ENCODE measurements at regions not wholly inside any gene's neighbourhood (a gene's known extent, or its start where the extent isn't known, plus 50 kb on each side); places are given as distances from the start of the nearest gene placed in this dataset.

DNA sequence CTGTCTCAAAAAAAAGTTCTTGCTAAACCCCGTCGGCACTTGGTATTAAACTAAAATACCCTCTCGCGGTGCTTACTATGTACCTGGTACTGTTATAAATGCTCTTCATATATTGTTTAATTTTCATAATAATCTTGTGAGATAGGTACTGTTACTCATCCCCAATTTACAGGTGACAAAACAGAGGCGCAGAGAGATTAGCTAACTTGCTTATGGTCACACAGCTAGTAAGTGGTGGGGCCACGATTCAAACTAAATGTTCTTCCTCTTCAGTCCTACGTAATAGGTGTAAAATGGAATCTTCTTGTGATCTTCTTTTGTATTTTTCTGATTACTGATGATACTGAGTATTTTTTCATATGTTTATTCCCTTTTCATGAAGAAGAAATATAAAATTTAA lies 51.3 kb downstream of the TET3 start:
- DNase-seq, result no peak

DNA sequence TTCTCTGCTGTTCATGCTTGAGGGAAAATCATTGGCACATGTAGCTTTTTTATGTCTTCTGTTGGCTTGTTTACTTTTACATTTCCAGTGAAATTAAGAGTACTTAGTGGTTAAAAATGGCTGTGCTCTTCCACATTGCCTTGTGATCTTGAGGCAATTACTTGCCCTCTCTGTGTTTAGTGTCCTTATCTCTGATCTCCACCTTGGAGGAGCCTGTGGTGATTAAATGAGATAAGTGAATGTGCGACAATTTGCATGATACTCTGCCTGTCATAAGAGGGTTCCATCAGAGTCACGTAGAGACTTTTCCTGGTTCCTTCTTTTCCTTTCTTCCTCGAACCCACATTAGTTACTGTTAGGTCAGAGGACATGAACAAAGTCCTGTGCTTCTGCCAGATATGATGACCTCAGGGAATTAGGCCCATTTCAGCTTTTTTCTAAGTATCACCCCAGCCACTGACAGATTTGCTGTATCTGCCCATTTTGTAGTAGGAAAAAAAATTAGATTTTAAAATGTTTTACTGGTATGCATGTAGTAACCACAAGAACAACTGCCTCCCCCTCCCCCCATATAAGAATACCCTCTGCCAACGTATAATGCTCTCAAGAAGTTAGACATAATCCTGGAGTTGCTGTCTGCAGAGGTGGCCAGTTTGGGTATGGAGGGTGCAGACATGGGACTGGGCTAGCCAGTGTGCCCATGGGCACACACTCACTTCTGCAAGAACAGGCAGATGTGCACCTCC lies 51.9 kb downstream of the TET3 start:
- no peak for DNase-seq

DNA sequence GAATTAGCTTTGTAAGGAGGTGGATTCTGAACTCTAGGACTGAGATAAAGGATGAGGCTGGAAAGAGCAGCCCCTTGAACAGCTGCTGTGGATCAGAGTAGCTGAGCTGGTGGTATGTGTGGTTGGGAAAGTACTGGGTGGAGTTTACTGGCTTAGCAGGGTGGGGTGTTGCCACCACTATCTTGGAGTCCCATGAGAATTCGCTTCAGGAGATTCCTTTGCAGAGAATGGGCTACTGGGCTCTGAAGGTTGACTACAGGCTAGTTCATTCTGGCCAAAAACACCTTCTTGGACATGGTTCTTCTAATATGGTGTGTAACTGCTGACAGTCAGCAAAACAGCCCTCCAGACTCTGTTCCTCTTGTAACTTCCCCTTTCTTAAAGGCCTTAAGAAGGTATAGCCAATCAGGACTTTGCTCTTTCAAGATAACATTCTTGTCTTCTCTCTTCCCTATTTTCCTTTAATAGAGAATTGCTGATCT lies 52.7 kb downstream of the TET3 start:
- DNase-seq, result no peak

DNA sequence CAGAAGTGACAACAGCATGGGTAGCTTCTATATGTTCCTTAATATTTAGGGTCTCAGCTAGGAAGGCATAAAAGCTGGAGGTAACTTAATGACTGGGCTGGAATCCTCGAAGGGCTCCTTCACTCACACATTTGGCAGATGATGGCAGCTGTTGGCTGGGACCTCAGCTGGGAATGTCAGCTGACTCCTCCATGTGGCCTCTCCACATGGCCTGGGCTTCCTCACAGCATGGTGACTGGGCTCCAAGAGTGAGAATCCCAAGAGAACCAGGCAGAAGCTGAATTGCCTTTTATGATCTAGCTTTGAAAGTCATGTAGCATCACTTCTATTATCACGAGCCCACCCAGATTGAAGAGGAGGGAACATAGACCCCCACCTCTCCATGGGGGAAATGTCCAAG lies 54.9 kb downstream of the TET3 start:
- DNase-seq, result no peak

DNA sequence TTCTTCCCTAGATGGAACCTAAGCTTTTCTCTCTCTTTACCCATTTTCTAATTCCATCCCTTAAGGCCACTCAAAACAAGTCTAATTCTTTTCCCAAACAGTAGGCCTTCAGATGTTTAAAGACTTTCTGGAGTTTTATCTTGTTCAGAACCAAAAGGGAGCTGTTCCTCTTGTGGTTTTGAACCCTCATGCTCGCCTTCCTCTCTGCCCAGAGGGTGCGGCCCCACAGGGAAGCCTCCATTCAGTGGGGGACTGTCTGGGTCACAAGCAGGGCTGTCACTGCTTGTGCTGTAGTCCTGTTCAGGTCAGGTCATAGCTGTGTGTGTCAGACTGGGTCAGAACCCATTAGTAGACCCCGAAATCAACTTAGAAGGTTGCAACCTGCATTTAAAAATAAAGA lies 56.5 kb downstream of the TET3 start:
- DNase-seq, result no peak

DNA sequence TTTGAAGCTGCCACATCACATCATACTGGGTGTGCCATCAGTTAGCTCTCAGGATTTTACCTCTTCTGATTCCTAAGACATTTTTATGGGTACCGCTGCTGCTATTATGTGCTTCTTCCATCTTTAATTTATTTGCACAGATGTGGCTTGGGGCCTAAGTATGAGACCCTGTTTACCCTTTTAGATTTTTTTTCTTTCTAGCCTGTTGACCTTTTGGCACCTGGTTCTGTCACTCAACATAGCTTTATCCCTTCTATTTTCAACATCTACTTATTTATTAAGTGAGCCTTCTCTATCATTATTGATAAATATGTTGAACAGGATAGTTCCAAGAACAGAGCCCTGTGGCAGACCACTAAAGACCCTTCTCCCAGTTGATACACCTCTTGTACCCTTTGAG lies 57.0 kb downstream of the TET3 start:
- DNase-seq, result no peak

DNA sequence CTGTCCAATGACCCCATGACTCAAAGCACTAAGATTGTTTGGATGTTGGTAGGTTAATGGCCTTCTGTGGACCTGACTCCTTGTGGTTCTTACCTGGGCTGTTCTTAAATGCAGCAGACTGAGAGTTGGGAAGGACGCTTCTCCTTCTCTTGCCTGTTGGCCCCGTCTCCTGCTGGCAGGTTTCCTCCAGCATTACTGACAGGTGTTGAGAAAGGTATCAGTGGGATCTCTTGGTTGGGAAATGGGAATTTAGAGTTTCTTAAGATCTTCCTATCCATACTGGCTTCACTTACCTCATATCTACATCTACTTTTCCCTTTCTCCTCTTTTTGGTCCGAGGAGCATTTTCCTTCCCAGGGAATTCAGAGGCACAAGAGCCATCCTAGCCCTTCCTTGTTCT lies 57.9 kb downstream of the TET3 start:
- no peak for DNase-seq

DNA sequence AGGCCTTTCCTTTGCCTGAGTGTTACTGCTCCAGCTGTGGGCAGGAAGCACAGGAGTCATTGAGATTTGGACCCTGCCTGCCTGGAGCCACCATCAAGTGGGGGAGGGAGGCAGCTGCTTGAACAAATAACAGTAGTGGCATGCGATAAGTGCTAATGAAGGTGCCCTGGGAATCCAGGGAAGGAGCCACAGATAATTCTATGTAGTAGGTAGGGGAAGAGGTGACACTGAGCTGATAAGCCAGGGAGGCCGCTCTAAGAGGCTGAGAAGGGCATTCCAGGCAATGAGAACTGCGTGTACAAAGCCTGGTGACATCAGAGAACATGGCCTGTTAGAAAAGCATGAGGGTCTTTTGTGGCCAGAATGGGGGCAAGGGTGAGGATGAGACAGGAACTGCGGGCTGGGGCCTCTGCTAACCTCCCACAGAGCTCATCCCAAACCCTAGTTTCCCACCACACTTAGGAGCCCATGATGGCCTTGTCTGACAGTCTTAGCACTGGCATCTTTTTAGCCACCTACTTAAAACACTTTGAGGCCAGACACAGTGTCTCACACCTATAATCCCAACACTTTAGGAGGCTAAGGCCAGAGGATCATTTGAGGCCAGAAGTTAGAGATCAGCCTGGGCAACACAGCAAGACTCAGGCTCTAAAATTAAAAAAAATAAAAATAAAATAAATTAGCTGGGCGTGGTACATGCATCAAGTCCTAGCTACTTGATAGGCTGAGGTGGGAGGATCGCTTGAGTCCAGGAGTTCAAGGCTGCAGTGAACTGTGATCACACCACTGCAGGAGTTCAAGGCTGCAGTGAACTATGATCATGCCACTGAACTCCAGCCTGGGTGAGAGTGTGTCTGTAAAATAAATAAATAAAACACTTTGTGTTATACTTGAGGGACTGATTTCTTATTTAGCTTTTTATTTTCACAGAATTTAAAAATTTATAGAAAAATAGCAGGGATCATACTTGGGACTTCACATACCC lies 58.9 kb downstream of the TET3 start:
- no peak for DNase-seq

DNA sequence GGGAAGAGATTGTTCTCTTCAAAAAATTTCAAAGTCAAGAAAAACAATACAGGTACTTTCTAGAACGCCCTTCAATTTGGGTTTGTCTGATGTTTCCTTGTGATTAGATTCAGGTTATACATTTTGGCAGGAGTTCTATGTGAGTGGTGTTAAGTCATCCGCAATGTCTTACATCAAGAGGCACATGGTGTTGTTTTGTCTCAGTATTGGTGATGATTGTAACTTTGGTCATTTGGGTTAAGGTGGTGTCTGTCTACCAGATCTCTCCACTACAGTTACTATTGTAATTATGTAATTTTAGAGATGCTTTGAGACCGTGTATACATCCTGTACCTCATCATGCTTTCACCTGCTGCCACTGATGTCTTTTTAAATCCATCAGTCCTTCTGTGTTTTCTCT lies 60.3 kb downstream of the TET3 start:
- no peak for DNase-seq

DNA sequence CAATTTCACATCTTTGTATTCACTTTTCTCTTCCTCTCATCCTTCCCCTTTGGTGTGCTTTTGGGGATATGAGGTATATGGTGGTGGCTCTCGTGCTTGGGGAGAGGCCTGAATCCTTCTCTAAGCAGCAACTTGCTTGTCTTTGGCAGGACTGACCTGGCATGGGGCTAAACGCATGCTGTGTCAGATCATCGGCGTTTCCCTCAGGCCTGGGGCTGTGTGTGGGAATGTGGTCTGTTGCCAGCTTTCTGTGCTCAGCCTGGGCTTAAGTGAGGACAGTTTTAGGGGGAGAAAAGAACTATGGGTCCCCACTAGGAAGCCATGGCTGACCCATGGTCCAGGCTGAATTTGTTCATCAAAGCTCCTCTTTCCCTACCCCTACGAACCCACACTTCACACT lies 60.7 kb downstream of the TET3 start:
- DNase-seq, result no peak

DNA sequence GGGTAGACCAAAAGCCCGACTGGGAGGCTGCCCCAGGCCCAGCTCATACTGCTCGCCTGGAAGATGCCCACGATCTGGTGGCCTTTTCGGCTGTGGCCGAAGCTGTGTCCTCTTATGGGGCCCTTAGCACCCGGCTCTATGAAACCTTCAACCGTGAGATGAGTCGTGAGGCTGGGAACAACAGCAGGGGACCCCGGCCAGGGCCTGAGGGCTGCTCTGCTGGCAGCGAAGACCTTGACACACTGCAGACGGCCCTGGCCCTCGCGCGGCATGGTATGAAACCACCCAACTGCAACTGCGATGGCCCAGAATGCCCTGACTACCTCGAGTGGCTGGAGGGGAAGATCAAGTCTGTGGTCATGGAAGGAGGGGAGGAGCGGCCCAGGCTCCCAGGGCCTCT lies 61.7 kb downstream of the TET3 start:
- no peak for DNase-seq

DNA sequence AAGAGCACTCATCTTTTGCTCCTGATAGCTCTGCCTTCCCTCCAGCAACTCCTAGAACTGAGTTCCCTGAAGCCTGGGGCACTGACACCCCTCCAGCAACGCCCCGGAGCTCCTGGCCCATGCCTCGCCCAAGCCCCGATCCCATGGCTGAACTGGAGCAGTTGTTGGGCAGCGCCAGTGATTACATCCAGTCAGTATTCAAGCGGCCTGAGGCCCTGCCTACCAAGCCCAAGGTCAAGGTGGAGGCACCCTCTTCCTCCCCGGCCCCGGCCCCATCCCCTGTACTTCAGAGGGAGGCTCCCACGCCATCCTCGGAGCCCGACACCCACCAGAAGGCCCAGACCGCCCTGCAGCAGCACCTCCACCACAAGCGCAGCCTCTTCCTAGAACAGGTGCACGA lies 62.4 kb downstream of the TET3 start:
- DNase-seq, result no peak

DNA sequence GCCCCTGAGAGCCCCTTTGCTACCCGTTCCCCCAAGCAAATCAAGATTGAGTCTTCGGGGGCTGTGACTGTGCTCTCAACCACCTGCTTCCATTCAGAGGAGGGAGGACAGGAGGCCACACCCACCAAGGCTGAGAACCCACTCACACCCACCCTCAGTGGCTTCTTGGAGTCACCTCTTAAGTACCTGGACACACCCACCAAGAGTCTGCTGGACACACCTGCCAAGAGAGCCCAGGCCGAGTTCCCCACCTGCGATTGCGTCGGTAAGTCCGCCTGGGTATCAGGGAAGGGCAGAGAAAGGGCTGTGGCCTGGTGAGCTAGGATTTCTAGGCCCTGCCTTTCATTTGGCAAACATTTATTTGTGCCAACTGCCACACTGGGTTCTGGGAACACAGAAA lies 63.4 kb downstream of the TET3 start:
- DNase-seq, result no peak

DNA sequence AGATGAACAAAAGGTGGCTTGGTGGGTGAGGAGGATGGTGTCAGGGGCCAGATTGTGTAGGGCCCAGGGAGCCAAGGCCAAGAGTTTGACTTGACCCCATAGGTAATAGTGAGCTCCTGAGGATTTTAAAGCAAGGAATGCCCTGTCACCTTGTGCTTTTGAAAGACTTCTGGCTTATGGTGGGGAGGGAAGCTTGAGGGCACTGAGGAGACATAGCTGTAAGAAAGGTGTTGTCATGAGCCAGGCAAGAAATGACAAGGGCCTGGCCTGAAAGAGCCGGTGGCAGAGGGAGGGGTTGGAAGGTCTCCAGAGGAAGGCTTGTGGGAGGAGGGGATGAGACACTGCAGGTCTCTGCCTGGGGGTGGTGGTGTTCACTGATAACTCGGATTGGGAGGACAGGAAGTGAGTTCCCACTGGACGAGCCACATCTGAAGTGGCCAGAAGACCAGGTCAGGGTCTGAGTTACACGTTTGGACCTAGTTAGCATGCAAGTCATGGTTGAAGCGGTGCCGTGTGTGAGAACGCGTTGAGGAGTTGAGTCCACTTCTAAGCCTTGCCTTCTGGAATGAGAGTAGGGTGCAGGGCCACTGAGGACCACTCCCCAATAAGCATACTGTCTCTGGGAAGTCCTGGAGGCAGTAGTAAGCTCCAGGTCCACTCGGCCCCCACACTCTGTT lies 64.3 kb downstream of the TET3 start:
- DNase-seq, result no peak

DNA sequence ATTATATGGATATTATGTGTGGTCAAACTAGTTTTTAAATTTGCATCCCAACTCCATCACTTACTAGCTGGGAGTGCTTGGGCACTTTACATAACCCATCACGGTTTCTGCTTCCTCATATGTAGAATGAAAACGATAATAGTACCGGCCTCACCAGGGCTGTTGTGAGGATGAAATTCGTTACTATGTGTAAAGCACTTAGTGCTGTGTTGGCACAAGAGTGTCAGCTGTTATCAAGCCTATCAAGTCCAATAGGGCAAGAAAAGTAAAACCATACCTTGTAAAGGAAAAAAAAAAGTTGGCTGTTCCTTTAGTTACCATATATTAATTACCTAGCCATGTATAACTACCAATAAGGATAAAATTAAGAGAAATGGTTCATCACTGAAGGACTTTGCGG lies 65.4 kb downstream of the TET3 start:
- no peak for DNase-seq

DNA sequence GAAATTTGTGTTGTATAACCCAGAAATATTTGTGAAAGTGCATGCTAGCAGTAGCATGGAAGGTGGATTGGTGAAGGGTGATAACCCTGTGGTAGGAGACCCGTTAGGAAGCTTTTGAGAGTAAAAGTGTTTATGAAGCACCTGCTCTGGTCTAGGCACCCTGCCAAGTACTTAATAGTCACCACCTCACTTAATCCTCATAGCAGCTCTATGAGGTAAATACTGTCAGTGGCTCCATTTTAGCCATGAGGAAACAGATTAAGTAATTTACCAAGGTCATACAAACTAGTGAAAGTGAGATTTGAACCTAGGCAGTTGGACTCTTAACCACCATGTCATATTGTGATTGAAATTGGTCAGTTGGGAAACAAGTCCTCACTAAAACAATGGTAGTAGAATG lies 66.8 kb downstream of the TET3 start:
- DNase-seq, result no peak

DNA sequence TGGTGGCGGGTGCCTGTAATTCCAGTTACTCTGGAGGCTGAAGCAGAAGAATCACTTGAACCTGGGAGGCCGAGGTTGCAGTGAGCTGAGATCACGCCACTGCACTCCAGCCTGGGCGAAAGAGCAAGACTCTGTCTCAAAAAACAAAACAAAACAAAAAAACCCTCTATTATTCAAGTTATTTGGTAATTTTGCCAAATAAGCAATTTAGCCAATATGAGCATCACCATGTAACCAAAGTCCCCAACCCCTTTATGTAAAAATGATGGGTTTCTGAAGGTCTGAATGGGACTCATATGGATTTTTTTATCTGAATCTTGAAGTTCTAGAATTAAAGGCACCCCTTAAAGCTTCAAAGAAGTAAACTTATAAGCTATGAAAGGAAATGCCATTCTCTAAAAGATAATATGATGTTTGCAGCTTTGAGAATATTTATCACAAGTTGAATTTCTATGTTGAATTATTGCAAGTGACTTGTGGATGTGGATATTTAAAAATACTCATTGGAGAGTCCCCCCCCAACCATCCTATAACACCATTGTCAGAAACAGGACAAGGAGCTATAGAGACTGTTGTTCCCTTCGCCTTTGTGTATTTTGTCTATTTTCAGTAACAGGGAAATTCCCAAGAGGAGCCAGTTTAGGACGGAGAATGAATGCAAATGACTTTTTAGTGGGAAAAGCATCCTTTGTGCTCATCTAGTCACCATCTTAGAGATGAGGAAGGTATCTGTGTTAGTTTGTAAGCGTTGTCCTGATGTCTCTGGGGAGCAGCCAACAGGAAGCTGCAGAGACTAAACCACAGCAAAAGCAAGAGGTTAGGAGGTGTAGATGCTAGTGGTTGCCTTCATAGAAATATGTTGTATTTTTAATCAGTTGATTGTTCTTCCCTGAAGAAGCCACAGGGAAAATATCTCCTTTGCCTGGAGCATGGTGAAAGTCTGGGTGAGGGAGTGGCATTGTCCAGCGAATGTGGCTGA lies 68.3 kb downstream of the TET3 start:
- peak; percentile 37 for DNase-seq

DNA sequence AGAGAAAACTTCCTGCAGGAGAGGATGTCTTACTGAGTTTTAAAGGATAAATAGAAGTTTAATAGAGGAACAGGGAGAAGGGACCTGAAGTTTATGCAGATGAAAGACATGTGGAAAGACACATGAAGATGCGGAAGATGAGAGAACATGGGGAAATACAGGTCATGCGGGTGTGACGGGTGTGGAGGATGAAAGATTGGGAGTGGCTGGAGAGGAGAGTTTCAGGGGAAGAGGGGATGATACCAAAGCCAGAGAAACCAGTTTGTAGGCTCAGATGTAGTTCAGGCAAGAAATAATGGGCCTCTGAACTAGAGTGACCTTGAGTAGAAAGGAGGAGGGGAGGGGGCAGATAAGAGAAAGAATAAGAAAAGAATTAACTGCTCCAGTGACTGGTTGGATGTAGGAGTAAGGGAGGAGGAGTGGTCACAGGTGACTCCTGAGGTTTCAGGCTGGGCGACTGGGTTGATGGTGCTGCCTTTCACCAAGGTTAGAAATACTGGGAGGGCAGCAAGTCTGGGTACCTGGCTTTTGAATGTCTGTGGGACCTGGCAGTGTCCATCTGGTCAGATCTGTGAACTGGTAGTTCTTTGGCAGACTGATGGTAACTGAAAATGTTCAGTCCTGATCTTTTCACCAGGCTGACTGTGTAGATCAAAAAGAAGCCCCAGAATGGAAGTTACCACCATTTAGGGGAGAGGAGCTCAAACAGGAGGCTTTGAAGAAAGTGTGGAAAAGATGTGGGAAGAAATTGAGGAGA lies 69.4 kb downstream of the TET3 start:
- DNase-seq, result no peak

DNA sequence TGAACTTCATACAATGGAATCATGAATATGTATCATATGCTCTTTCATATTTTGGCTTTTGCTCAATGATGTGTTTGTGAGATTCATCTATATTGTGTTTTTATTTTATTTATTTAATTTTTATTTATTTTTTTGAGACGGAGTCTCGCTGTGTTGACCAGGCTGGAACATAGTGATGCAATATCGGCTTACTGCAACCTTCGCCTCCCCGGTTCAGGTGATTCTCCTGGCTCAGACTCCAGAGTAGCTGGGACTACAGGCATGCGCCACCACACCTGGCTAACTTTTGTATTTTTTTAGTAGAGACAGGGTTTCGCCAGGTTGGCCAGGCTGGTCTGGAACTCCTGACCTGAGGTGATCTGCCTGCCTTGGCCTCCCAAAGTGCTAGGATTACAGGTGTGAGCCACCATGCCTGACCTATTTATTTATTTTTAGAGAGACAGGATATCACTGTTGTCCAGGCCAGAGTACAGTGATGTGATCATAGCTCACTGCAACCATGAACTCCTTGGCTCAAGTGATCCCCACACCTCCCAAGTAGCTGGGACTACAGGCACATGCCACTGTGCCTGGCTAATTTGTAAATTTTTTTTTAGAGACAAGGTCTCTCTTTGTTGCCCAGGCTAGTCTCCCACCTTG lies 74.5 kb downstream of the TET3 start:
- DNase-seq, result no peak

DNA sequence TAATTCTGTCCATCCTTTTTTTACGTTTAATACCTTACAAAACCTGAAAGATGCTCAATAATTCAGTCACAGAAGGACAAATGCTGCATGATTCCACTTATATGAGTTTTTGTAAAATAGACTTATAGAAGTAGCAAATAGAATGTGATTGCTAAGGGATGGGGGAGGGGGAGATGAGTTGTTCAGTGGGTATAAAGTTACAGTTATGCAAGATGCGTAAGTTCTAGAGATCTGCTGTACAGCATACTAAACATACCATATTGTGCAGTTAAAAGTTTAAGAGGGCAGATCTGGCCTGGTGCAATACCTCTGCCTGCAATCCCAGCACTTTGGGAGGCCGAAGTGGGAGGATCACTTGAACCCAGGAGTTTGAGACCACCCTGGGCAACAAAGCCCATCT lies 78.8 kb downstream of the TET3 start:
- no peak for DNase-seq

DNA sequence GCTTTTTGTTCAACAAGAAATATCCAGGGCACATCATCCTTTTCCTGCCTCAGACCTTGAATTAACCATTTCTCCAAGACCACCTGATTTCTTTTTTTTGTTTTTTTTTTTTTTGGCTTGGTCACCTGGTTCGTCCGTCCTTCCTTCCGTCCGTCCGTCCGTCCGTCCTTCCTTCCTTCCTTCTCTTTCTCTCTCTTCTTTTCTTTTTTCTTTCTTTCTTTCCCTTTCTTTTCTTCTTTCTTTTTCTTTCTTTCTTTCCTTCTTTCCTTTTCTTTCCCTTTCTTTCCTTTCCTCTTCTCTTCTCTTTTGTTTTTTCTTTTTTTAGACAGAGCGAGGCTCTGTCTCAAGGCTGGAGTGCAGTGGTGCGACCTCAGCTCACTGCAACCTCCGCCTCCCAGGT lies 80.7 kb downstream of the TET3 start:
- no peak for DNase-seq

All from CD4-positive, alpha-beta T cell treated with Interleukin-12 subunit alpha and Interleukin-12 subunit beta, for 1 hour (primary cell).